ENCODE measurements at regions not wholly inside any gene's neighbourhood (a gene's known extent, or its start where the extent isn't known, plus 50 kb on each side); places are given as distances from the start of the nearest gene placed in this dataset.
"Not testable (repeated sequence)": the region's sequence is repeated elsewhere in the genome, so short reads cannot be mapped to it uniquely, and the experiment has no call there.

GRCh38 chr12:46617737-46618136 lies 208.1 kb downstream of the SLC38A4 start:
- DNase-seq, result not testable (repeated sequence)

GRCh38 chr12:46617167-46617566 lies 208.6 kb downstream of the SLC38A4 start:
- no peak for DNase-seq

- no peak for DNase-seq
Measured at GRCh38 chr12:46610754-46611153, 215.0 kb downstream of the SLC38A4 start.

GRCh38 chr12:46609674-46610073 lies 216.1 kb downstream of the SLC38A4 start:
- no peak for DNase-seq

- no peak for DNase-seq
Measured at GRCh38 chr12:46609273-46609623, 216.5 kb downstream of the SLC38A4 start.

GRCh38 chr12:46608431-46609272 lies 217.1 kb downstream of the SLC38A4 start:
- DNase-seq, result no peak

GRCh38 chr12:46604684-46605083 lies 221.1 kb downstream of the SLC38A4 start:
- no peak for DNase-seq

- DNase-seq, result no peak
Measured at GRCh38 chr12:46603776-46604456, 221.9 kb downstream of the SLC38A4 start.

GRCh38 chr12:46602474-46602873 lies 223.3 kb downstream of the SLC38A4 start:
- no peak for DNase-seq

- no peak for DNase-seq
Measured at GRCh38 chr12:46590991-46591703, 218.6 kb upstream of the SLC38A2 start.

- DNase-seq, result no peak
Measured at GRCh38 chr12:46585854-46586621, 213.5 kb upstream of the SLC38A2 start.

- not testable (repeated sequence) for DNase-seq
Measured at GRCh38 chr12:46584098-46584497, 211.5 kb upstream of the SLC38A2 start.

GRCh38 chr12:46581990-46582389 lies 209.4 kb upstream of the SLC38A2 start:
- not testable (repeated sequence) for DNase-seq

GRCh38 chr12:46580445-46580844 lies 207.9 kb upstream of the SLC38A2 start:
- DNase-seq, result no peak

GRCh38 chr12:46579474-46579873 lies 206.9 kb upstream of the SLC38A2 start:
- DNase-seq, result no peak

- DNase-seq, result no peak
Measured at GRCh38 chr12:46578190-46578982, 205.8 kb upstream of the SLC38A2 start.

GRCh38 chr12:46577063-46577776 lies 204.6 kb upstream of the SLC38A2 start:
- no peak for DNase-seq

GRCh38 chr12:46574847-46575246 lies 202.3 kb upstream of the SLC38A2 start:
- DNase-seq, result no peak

- no peak for DNase-seq
Measured at GRCh38 chr12:46573347-46573658, 200.7 kb upstream of the SLC38A2 start.

- no peak for DNase-seq
Measured at GRCh38 chr12:46572644-46573346, 200.2 kb upstream of the SLC38A2 start.

GRCh38 chr12:46571608-46572007 lies 199.0 kb upstream of the SLC38A2 start:
- no peak for DNase-seq

All from NCI-H446 (cell line).